ENCODE measurements at regions not wholly inside any gene's neighbourhood (a gene's known extent, or its start where the extent isn't known, plus 50 kb on each side); places are given as distances from the start of the nearest gene placed in this dataset.

DNA sequence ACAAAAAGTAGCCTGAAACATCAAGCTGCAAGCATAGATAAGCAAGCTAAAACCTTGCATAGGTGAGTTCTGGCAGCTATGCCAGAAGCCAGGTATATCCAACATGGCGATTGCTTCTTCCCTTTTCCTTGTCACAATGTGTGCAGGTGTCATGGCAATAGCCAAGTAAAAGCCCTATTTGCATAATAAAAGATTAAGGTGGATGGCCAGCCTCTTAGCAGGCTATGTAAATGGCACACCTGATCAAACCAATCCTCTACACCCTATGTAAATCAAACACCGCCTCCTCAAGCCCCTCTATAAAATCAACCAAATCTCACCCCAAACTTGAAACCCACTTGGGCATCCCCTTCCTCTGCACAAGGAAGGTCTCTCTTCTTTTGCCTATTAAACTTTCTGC, 366.8 kb downstream of the VGLL3 start:
- TF ChIP-seq, protein P1, sequence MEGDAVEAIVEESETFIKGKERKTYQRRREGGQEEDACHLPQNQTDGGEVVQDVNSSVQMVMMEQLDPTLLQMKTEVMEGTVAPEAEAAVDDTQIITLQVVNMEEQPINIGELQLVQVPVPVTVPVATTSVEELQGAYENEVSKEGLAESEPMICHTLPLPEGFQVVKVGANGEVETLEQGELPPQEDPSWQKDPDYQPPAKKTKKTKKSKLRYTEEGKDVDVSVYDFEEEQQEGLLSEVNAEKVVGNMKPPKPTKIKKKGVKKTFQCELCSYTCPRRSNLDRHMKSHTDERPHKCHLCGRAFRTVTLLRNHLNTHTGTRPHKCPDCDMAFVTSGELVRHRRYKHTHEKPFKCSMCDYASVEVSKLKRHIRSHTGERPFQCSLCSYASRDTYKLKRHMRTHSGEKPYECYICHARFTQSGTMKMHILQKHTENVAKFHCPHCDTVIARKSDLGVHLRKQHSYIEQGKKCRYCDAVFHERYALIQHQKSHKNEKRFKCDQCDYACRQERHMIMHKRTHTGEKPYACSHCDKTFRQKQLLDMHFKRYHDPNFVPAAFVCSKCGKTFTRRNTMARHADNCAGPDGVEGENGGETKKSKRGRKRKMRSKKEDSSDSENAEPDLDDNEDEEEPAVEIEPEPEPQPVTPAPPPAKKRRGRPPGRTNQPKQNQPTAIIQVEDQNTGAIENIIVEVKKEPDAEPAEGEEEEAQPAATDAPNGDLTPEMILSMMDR (conservative IDR thresholded peaks at IDR 0.05; ENCODE audit: low read depth, low read length) = no peak
- TF ChIP-seq EZH2 (IDR thresholded peaks at IDR 0.05; ENCODE audit: borderline replicate concordance, low read depth, low read length, poor library complexity, severe bottlenecking) = no peak
